ENCODE measurements at regions not wholly inside any gene's neighbourhood (a gene's known extent, or its start where the extent isn't known, plus 50 kb on each side); places are given as distances from the start of the nearest gene placed in this dataset.

DNA sequence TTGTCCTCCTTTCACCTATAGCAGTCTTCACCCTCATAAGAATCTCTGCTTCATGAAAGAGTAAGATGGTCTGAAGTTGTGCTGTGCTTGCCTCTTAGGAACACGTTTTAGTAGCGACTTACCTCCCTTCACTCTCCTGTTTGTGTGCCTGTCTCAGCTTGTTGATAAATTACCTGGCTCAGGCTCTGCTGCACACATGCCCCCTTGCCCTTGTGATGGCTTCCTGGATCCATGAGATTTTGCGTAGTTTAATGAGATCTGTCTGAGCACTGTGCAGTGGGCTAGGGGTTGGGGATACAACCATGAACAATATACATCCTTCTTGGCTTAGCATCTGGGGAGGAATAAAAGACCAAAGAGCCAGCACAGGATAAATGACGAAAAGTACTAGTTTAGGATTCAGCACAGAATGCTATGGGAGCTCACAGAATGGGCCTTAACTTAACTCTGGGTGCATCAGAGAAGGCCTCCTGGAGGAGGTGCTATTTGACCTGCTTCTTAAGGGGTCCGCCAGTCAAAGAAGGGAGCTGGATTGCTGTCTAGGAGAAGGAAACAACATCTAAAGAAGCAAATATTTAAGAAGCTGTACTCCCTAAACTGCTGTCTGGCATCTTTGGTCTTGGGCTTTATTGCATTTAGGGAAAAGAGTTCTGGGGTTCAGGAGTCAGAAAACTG is 175.7 kb upstream of the PLXNA2 start:
- DNase-seq (ENCODE audit: low spot score): no peak

GRCh38 chr1:208420696-208421095 is 176.5 kb upstream of the PLXNA2 start:
- no peak for DNase-seq (ENCODE audit: low spot score)

GRCh38 chr1:208421486-208421885 is 177.3 kb upstream of the PLXNA2 start:
- DNase-seq (ENCODE audit: low spot score): no peak

GRCh38 chr1:208423526-208423925 is 179.3 kb upstream of the PLXNA2 start:
- no peak for DNase-seq (ENCODE audit: low spot score)

- DNase-seq (ENCODE audit: low spot score): no peak
These were observed 180.9 kb upstream of the PLXNA2 start for GRCh38 chr1:208425096-208425495.

DNA sequence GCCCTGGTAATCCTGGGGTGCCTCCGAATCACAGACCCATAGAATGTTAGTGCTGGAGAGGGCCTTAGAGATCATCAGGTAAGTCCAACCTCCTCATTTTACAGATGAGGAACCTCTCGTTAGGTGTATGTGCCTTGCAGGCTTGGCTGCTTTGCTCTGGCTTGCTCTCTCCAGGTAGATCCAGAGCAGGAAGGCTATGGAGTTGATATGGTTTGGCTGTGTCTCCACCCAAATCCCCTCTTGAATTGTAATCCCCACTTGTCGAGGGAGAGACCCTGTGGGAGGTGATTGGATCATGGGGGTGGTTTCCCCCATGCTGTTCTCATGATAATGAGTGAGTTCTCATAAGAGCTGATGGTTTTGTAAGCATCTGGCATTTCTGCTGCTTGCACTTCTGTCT is 186.0 kb upstream of the PLXNA2 start:
- DNase-seq (ENCODE audit: low spot score): no peak

GRCh38 chr1:208431721-208432120 is 187.5 kb upstream of the PLXNA2 start:
- DNase-seq (ENCODE audit: low spot score): no peak

DNA sequence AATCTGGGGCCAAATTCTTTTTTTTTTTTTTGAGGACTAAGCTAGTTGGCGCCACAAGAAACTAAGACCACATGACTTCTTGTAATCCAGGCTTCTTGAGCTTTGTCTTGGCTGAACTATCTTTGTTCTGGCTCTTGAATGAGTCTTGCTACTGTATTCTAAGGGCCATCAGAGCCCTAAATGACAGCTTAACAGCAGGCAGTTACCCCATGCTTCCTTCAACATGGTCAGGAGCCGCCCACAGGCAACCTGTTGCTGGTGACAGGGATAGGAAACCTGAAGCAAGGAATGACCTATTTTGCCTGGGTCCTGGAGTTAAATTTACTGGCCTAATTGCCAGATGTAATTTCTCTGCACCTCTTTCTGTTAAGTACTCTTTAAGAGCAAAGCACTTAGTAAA is 188.2 kb upstream of the PLXNA2 start:
- no peak for DNase-seq (ENCODE audit: low spot score)

DNA sequence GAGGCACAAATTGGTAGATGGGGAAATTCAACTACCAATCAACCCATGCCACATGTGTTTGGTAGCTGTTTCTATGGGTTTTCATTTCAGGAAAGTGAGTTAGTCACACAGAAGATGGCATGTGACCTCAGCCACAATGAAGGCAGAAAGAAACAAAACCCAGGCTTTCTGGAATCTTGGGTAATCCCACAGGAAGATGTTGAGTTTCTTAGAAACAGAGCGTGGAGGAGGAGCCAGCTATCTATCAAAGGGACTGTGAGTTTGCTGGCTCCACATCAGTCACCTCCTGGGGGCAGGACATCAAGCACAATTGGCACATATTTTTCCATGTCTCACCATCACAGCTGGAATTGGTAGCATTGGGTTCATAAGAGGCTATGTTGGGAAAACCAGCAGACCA is 188.9 kb upstream of the PLXNA2 start:
- no peak for DNase-seq (ENCODE audit: low spot score)

DNA sequence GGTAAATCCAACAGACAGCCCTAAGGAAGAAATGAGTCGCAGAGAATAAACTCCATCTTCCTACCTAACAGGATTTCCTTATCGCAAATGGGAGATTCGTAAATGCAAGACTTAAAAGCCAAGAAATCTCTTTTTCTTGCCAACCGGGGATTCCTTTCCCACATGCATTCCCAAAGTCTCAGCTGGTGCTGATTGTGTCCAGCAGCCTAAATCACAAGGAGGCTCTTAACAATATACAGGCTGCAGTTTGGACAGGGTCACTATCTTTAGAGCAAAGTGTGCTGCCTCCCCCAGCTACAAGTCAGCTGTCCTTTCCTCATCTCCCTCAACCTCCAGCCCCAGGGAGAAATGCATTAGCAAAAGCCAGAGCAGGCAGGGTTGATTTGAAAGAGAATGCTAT is 189.8 kb upstream of the PLXNA2 start:
- no peak for DNase-seq (ENCODE audit: low spot score)

GRCh38 chr1:208437401-208437800 is 193.2 kb upstream of the PLXNA2 start:
- DNase-seq (ENCODE audit: low spot score): no peak

- no peak for DNase-seq (ENCODE audit: low spot score)
These were observed 194.0 kb upstream of the PLXNA2 start for GRCh38 chr1:208438112-208438699.

GRCh38 chr1:208445758-208446203 is 201.6 kb upstream of the PLXNA2 start:
- DNase-seq (ENCODE audit: low spot score): no peak

GRCh38 chr1:208446271-208446691 is 202.1 kb upstream of the PLXNA2 start:
- no peak for DNase-seq (ENCODE audit: low spot score)

DNA sequence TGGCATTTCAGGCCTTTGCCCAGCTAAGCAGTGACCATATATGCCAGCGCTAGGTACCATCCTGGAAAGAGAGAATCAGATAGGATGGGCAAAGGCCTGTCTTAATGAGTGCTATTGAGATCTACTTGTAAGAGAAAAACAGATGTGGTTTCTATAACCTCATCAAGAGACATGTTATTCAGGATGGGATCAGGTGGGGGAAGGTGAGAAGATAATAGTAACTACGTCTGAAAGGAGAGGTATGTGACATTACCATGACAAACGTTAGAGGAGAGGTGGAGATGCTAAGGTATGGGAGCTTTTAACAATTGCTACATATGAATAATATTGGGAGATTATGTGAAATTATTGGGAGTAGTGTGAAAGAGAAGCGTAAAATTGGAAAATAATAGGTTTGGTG is 204.2 kb upstream of the PLXNA2 start:
- no peak for DNase-seq (ENCODE audit: low spot score)

GRCh38 chr1:208449951-208450350 is 205.8 kb upstream of the PLXNA2 start:
- no peak for DNase-seq (ENCODE audit: low spot score)

GRCh38 chr1:208450958-208451357 is 206.8 kb upstream of the PLXNA2 start:
- no peak for DNase-seq (ENCODE audit: low spot score)

DNA sequence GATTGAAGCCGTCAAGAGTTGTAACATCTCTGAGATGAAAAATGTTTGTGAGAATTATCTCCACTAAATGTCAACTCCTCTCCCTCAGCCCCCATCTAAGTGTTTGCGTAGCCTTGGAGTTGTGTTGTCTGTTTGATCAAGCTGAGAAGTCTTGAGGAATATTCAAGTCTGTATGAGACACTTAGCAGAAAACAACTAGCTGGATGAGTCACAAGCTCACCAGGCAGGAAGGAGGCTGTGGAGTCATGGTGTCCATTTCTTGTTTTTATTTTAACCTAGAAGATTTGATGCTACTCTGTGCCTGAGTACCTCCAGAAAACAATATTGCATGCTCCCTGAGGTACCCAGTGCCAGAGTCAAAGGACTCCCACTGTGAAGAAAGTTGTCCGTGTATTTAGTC is 211.6 kb upstream of the PLXNA2 start:
- no peak for DNase-seq (ENCODE audit: low spot score)

DNA sequence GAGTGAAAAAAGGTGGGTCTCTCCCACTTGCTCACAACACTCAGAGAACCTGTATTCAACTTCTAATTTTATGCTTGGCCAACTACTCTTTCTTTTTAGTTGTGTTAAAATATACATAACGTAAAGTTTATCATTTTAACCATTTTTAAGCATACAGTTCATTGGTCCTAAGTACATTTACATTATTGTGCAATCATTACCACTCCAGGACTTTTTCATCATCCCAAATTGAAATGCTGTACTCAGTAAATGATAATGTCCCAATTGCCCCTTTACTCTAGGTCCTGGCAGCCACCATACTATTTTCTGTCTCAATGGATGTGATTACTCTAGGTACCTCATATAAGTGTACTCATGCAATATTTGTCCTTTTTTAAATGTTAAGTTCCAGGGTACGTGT is 212.3 kb upstream of the PLXNA2 start:
- DNase-seq (ENCODE audit: low spot score): no peak

GRCh38 chr1:208460823-208461222 is 216.6 kb upstream of the PLXNA2 start:
- DNase-seq (ENCODE audit: low spot score): no peak

DNA sequence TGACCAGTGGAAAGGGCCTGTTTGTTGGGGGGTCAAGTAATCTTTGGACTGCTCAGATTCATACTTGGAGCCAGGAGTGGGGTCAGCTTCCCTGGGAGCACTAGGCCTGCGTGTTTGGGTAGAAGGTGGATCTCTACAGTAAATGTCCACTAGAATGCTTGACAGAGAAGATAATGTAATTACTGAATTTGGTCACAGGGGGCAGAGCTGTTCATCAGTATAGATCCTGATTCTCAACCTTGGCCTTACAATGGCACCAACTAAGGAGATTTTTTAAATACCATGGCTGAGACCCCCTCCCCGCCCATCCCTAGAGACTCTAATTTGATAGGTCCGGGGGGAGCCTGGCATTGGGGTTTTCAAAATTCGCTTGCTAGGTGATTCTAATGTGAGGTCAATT is 217.5 kb upstream of the PLXNA2 start:
- no peak for DNase-seq (ENCODE audit: low spot score)

- DNase-seq (ENCODE audit: low spot score): no peak
These were observed 218.6 kb upstream of the PLXNA2 start for GRCh38 chr1:208462761-208463160.

- DNase-seq (ENCODE audit: low spot score): no peak
These were observed 221.1 kb upstream of the PLXNA2 start for GRCh38 chr1:208465266-208465665.
